ENCODE measurements at regions not wholly inside any gene's neighbourhood (a gene's known extent, or its start where the extent isn't known, plus 50 kb on each side); places are given as distances from the start of the nearest gene placed in this dataset.
A peak's percentile ranks its signal among the peaks of the same experiment; 100 is the strongest.

DNA sequence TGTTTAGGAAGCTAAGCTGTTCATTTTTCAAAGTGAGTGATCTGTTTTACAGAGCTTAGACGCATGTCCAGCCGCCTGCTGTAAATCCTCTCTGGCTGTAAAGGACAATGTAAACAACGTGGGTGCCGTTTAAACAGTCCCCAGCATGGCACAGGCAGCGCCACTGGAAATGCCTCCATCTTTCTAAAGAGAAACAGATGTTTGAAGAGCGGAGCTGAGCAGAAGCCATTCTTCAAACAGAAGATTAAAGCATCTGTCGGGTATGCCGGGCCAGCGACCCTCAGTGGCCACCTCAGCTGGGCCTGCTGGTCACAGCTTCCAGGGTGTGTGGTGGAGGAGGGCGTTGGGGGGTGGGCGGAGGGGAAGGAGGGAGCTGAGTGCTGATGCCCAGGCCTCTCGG lies 138.6 kb downstream of the ERMARD start:
- DNase-seq (ENCODE audit: low read depth): no peak

DNA sequence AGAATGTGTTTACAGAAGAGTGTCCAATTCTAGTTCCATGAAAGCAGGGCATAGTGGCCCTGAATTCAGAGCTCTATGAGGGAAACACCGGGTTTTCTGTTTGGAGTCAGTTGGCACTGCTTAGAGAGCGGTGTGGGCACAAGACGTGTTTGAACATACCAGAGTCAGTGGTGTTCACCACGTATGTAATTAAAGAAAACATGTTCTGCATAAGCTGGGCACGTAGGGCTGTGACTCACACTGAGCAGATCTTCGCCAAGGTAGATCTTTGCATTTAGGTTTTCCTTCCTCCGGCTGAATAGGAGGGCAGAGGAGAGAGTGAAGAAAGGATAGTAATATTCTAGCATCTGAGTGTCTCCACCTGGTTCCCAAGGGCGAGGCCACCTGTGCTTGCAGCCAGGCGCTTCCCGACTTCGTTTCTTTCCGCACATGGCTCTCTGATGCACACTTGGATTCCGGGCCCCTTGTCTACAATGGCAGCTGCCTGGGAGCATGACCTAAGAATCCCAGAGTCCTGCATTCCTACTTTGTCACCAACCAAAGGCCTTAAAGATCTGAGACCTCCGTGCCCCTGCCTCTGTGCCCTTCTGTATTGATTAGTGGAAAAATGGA lies 136.2 kb downstream of the ERMARD start:
- no peak for DNase-seq (ENCODE audit: low read depth)

DNA sequence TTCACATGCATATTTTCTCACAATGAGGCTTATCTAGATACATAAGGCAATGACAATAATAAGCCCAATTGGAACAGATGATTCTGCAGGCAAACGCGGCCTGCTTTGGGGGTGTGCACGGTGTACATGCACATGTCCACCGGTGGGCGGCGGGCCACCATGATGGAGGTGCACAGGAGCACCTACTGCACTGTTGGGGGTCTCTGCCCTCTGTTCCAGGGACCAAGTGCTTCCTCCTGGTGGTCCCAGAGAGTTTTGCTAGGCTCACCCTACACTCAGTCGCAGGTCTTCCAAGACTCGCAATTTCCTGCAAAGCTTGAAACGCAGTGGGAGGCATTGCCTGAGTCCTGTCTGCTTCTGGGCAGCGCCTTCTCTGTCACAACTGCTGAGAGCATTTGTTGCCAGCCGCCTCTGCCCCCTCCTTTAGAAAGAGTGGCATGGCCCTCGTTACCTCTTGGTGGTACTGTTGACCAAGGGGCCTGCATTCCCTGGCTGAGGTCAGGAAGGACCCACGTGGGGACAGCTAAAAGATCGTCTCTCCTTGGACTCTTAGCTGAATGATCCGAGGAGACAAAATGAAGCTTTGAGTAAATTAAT lies 135.3 kb downstream of the ERMARD start:
- no peak for DNase-seq (ENCODE audit: low read depth)

DNA sequence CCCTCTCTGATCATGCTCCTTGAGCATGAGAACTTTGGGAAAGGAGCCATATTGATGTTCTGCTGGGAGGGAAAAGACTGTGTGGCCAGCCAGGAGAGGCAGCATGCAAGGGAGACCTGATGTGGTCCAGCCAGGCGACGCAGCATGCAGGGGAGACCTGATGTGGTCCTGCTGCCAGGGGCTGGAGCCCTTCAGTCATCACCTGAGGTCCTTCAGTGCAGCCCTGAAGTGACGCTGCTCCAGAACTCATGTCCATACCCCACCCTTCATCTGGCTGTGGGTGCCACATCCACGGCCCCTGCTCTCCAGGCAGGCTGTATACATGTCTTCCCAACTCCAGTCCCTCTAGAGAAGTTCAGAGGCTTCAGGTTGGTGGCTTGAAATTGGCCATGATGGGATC lies 134.4 kb downstream of the ERMARD start:
- DNase-seq (ENCODE audit: low read depth): no peak

DNA sequence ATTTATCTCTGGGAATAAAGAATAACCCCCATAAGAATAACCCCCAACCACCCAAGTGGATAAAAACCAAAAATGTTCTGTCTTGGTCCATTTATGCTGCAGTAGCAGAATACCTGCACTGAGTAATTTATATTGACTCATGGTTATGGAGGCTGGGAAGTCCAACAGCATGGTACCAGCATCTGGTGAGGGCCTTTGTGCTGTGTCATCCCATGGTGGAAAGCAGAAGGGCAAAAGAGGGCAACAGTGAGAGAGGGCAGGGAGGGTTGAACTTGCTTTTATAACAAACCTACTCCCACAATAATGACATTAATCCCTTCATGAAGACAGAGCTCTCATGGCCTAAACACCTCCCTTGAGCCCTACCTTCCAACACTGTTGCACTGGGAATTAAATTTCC lies 133.7 kb downstream of the ERMARD start:
- no peak for DNase-seq (ENCODE audit: low read depth)

DNA sequence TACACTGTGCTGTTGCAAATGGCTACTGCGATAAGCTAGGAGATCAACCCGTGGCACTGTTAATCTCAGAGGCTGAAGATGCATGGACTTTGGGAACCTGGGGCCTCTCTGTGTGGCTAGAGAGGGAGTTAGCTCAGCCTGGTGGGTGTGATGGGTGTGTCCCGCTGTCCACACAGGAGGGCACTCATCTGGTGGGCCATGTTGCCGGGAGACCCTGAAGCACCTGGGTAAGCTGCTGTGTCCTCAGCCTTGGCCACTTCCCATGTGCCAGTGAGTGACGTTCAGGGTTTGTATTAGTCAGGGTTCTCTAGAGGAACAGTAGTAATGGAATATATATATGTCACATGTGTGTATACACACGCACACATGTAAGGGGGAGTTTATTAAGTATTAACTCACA lies 132.7 kb downstream of the ERMARD start:
- DNase-seq (ENCODE audit: low read depth): no peak

DNA sequence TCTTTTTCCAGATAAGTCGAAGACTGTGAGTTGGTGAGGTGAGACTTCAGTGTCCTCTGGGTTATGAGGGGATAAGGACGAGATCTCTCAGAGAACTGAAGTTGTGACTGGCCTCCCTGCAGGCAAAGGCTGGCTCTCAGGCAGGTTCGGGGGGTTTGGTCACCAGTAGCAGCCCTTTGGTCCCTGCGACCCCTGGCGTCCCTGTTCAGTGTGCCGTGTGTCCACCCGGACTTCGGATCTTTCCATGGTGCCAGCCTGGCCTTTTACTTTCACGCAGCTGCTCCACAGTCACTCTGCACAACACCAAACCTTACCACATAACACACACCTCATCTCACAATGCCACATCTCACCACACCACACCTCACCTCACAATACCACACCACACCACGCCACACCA lies 131.9 kb downstream of the ERMARD start:
- DNase-seq (ENCODE audit: low read depth): no peak

DNA sequence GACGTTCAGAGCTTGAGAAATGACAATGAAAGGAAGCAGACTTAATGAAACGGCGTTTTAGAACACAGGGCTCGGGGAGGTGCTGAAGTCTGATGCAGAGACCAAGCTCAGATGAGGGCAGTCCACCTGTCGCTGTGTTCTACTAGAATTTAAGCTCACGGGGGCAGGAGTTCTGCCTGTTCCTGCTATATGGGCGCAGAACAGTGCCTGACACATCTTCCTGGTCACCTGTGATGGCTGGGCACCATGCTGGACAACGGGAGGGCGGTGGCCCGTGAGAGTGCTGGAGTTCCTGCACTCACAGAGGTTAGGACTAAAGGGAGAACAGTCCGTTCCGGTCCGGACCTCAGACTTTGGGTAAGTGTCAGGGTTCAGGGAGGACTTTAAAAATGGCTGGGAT lies 130.6 kb downstream of the ERMARD start:
- no peak for DNase-seq (ENCODE audit: low read depth)

DNA sequence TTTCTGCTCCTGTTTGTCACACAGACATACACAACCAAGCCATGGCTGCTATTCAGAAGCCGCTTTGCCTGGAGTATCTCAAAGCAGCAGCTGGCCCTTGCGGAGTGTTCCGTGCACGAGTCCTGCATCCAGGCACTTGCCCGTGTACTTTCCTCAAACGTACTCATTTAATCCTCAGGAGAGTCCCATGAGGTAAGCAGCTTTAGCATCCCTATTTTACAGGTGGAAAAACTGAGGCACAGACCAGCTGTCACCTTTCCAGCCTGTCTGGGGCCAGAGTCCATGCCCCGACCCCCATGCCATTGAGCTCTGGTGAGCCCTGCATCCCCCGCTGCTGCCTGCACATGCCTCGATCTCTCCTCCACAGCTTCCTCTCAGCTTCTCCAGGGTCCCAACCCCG lies 130.0 kb downstream of the ERMARD start:
- DNase-seq (ENCODE audit: low read depth): no peak

DNA sequence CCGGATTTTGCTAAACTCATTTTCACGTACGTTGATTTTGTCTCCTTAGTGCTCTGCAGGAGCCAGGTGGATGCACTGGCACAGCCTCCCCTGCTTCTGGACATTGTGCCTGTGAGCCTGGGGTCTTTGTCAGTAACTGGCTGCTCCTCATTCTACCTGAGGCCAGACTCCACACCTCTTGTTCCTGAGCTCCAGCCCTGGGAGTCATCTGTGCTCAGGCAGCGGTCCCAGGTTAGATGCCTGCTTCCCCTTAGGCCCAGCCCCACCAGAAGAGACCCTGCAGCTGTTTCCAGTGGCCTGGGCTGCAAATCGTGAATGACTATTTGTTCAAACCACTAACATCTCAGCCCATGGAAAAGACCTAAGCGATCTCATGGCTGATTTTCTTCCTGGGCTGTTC lies 129.1 kb downstream of the ERMARD start:
- no peak for DNase-seq (ENCODE audit: low read depth)

DNA sequence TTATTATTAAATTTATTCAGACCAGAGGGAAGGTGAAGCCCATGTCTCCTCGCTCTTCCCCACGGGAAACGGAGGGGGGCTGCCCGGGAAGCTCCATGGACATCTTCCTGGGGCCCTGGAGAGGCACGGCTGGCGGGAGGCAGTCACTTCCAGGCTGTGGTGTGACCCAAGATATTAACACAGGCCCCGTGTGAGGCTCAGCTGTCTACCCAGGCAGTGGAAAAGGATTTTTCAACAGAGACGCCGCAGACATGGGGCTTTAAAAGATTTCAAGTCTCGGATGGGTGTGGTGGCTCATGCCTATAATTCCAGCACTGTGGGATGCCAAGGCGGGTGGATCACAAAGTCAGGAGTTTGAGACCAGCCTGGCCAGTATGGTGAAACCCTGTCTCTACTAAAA lies 117.9 kb downstream of the ERMARD start:
- no peak for DNase-seq (ENCODE audit: low read depth)

DNA sequence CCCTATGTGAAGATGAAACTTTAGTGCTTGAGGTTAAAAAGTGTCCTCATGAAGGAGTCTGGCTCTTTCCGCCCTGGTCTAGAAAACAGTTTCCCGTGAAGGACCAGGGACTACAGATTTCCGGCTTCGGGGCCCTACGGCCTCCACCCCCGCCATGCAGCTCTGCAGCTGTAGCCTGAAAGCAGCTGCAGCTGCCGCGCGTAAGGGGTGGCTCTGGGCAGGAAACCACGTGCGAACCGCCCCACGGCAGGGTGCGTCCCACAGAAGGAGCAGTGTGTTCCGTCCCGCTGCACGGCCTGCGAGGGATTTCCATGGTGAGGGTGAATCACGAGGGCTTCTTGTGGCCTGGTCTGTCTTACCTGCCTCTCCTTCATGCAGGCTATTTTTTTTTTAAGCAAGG lies 117.0 kb downstream of the ERMARD start:
- DNase-seq (ENCODE audit: low read depth): peak; percentile 33

DNA sequence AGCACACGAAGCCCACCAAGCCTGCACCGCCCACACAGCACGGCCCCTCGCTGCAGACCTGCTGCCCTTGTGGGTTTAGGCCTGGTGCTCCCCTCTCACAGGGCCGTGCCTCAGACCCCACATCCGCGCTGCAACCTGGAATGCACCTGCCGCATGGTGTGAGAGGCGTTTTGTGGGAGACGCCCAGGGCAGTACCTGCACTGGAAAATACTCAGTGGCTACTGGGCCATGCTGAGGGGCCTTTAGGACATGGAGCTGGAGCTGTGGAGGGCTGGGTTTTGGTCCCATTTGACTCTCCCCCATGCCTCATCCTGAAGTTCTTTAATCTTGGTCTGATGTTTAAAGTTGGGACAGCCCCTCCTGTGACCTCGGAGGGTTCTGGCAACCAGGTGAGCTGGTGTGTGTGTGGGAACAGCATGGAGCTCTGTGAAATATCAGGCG lies 116.3 kb downstream of the ERMARD start:
- DNase-seq (ENCODE audit: low read depth): no peak

DNA sequence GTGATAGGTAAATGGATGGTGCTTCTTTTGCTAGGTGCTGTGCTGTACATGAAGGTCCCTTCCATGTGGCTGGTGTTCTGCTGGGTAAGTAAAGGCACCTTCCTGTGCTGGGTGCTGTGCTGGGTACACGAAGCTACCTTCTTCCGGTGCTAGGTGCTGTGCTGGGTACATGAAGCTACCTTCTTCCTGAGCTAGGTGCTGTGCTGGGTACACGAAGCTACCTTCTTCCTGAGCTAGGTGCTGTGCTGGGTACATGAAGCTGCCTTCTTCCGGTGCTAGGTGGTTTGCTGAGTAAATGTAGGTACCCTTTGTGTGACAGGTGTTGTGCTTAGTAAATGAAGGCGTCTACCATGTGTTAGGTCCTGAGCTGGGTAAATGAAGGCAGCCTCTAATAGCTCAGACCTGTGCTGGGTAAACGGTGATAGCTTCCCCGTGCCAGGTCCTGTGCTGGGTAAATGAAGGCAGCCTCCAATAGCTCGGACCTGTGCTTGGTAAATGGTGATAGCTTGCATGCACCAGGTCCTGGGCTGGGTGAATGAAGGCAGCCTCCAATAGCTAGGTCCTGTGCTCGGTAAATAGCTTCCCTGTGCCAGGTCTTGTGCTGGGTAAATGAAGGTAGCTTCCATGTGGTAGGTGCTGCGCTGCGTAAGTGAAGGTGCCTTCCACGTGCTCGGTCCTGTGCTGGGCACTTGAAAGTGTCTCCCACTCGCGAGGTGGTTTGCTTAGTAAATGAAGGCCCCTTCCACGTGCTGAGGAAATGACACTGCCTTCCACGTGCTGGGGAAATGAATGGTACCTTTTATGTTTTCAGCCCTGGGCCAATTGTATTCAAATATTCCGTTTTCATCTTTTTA lies 115.5 kb downstream of the ERMARD start:
- no peak for DNase-seq (ENCODE audit: low read depth)

DNA sequence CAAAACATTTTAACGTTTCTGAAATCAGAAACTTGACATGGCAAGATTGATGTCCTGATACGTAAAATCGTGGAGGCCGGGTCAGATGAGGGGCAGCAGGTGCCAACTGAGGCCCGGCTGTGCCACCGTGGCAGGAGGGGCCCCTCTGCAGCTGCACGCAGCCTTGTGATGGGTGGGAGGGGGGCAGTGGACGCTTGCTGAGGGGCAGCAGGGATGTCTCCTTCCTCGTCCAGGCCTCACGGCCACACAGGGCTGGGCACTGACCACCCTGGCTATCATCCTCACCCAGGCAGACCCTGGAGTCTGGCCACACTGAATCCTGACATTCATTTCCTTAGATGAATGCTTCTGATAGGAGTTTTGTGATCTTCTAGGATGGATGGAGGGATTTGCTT lies 114.7 kb downstream of the ERMARD start:
- no peak for DNase-seq (ENCODE audit: low read depth)

DNA sequence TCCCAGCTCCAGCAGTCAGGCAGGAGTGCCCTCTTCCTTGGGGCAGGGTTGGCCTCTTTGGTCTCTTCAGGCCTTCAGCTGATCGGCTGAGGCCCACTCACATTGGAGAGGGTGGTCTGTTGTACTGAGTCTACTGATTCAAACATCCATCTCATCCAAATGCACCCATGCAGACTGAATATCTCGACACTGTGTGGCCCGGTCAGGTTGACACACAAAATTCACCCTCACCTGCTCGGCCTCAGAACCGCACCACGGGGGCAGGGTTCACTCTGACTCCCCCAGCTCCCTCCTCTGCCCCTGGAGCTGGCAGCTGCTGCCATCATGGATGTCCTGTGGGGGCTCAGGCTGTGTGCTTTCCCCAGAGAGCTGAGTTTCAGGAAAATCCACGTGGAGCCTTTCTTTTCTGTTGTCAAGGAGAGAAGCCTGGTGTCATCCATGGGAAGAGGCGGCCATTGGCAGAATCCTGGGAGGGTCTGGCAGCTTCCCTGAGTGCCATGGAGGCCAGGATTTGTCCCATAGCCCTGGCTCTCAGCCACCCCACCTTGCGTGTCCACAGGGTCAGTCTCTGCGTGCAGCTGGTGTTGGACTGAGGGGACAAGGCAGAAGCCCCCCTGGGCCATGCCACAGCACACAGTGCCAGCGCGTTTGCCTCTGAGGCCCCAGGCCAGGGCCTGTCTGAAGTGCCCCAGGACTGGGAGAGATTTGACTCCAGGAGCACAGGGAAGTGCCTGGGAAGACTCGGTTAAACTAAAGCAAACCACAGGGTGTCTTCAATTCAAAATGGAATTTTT lies 114.1 kb downstream of the ERMARD start:
- no peak for DNase-seq (ENCODE audit: low read depth)

DNA sequence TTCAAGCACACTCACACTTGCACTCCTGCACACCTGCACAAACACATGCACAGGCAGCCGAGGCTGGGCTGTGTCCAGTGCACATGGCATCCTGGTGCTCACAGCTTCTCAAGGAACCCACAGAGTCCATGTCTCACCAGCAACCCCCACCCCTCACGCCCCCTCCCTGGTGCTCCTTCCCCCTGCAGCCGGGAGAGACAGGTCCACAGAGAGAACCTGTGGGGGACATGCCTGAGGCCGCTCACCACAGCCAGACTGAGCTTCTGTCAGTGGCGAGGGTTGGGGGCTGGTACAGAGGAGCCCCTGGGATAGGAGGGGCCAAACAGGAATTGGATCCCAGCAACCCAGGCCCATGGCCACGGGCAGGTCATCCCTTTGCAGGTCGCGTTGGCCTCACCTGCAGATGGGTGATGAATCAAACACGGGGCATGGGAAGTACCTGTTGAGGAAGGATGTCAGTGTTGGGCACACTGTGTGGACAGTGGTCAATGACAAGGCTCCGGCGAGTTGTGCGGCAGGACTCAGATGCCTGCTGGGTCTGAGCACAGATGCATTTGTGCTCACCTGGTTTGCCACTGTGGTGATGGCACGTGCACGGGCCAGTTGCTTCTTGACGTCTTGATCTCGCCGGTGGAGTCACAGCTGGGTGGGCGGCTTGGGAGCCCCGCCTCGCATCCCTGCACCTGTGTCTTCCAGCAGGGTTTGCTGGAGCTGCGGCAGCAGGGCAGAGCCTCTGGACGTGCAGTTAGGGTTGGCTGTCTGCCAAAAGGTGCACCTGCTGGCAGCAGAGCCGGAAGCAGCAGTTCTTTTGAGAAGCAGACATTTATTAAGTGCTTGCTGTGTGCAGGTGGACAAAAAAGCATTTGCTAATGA lies 113.0 kb downstream of the ERMARD start:
- DNase-seq (ENCODE audit: low read depth): no peak

DNA sequence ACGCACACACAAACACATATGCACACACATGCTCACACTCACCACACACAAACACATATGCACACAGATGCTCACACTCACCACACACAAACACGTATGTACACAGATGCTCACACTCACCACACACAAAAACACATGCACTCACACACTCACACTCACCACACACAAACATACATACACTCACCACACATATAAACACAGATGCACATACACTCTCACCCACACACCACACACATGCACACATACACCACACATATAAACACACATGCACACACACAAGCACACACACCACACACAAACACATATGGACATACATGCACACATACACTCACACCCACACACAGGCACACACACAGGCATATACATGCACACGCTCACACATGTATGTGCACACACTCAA lies 112.3 kb downstream of the ERMARD start:
- no peak for DNase-seq (ENCODE audit: low read depth)

DNA sequence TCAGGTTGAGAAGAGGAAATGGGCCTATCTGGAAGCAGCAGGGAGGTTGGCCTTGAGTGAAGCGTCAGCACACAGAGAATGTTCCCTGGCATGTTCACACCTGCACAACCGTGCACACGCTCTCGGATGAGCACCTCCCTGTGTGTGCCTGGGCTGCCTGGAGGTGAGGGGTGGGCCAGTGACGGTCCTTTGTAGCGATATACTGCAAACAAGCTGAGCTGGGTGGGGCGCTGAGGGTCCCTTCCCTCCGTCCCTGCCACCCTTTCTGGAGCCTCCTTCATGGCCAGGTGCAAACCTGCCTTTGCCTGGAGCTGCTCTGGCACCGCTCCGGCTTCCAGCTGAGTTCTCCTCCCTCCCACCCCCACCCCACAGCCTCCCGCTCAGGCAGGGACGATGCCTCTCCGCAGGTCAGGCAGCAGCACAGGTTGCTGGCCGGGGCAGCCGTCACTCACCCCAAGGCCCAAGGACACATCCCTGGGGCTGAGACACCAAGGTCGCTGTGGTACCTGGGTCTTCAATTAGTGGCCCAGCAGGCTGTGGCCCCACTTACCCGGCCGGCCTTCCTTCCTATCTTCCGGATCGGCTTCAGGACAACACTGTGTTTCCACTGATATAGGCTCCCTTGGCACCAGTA lies 111.6 kb downstream of the ERMARD start:
- DNase-seq (ENCODE audit: low read depth): no peak

DNA sequence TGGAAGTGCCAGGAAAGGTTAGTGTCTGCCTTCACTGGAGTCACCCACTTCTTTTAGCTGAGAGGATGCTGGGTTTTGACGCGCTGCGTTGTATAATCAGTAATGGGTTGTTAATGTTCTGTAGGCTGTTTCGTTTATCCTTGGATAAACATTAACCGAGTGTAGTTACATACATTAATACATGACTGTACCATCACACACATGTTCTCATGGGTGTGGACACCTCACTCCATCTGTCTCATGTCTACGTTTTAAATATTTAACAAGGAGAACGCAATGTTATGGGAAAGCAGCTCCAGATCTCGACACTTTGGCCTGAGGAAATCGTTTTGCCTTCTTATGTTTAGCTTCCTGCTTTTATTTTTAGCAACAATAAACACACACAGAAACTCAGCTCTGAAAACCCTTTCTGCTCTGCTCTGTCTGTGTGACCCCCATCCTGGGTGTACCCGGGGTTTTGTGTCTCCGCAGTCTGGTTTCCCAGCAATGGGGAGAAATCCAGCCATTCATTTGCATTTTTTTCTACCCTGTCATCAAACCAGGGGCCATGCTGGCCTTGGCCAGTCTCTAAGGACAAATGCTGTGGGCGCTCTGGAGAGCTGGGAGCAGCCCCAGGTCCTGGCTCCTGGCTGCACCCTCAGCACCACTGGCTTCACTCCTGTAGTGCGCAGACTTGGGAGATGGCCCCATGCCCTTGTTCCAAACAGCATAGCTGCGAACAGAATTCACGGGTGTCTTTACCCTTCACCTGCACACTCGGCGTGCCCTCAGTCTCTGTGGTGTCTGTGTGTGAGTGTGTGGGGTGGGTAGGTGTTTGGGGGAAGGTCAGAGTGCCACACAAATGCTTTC lies 110.8 kb downstream of the ERMARD start:
- no peak for DNase-seq (ENCODE audit: low read depth)

All from T follicular helper cell (primary cell).